Keratinocyte (primary cell): ENCODE measurements at regions not wholly inside any gene's neighbourhood (a gene's known extent, or its start where the extent isn't known, plus 50 kb on each side); places are given as distances from the start of the nearest gene placed in this dataset.

Source experiments
- CTCF ChIP-seq, 3 experiments: IDR thresholded peaks in 1 of 3; conservative IDR thresholded peaks in 1 of 3; optimal IDR thresholded peaks in 1 of 3; 2 replicates in 2 of 3; 3 replicates in 1 of 3; pipeline versions ENCODE3 to v1.5.1; 2011; ENCODE audit warnings: low read length in 3 of 3, mild to moderate bottlenecking in 3 of 3, moderate library complexity in 2 of 3, control low read depth in 1 of 3, inconsistent platforms in 1 of 3; ENCODE audit not compliant: insufficient read depth in 2 of 3; ENCODE audit errors: extremely low read depth in 1 of 3
- EZH2 ChIP-seq: IDR thresholded peaks from one replicate; pipeline ENCODE4 v1.6.1; 2012; ENCODE audit warnings: inconsistent platforms, mild to moderate bottlenecking, low read length, moderate library complexity

GRCh38 chr21:43334214-43334958, 92.5 kb downstream of the SIK1 start:
- TF ChIP-seq CTCF (optimal IDR thresholded peaks at IDR 0.05 in 1 of 3, IDR thresholded peaks at IDR 0.05 in 1 of 3, conservative IDR thresholded peaks at IDR 0.05 in 1 of 3; ENCODE audit: extremely low read depth in 1 of 3, insufficient read depth in 2 of 3, low read length in 3 of 3) (no peak), EZH2 (no peak)
